Heart left ventricle (tissue), 13 donors: ENCODE measurements at regions not wholly inside any gene's neighbourhood (a gene's known extent, or its start where the extent isn't known, plus 50 kb on each side); places are given as distances from the start of the nearest gene placed in this dataset.

Experiments
- CTCF ChIP-seq, 12 donors: fragments of 200-600 bp; sonication (generic) in 4 of 12; IDR thresholded peaks; one replicate each; pipeline versions ENCODE4 v1.5.0 to v1.8.0; 2018 to 2022; ENCODE audit warnings: antibody characterized with exemption in 12 of 12, mild to moderate bottlenecking in 5 of 12
- POLR2A ChIP-seq, 2 donors: fragments of 450-650 bp; IDR thresholded peaks; one replicate each; pipeline ENCODE4 v1.6.1; 2017; ENCODE audit warnings: antibody characterized with exemption in 2 of 2, mild to moderate bottlenecking in 2 of 2, moderate library complexity in 2 of 2
- donor health status: ischemic (EF 13 %, LVEDD 7.1; RV severe dilation, severe dysfunction).
- donor health status: DM: no; HTN: yes; CAD: no.
- donor health status: DM: no; HTN: no; CAD: no.
- donor health status: ischemic (EF 25% LVEDD 6.9; RV normal size, moderate dysfunction).
- donor health status: ischemic (EF 25% LVEDD 5.7; RV mildly dilated, moderate dysfunction).
- donor health status: ischemic (EF 35%, LVEDD 5.7; RV mildly dilated, moderate dysfunction).
- donor health status: nonischemic (EF 11% LVEDD 7.7; RV severe dilation, severe dysfunction).
- donor health status: DM: yes; HTN: yes; CAD: no.
- donor health status: PGD.
- donor health status: ischemic (EF 29% LVEDD 5.4; RV normal size, mild dysfunction).
- donor health status: nonischemic (EF 23%, LVEDD 6.1; RV moderate dilation, normal function).

GRCh38 chr13:44198826-44199225 lies 174.8 kb upstream of the SERP2 start:
- TF ChIP-seq CTCF (IDR thresholded peaks at IDR 0.05) (no peak), POLR2A (IDR thresholded peaks at IDR 0.05) (no peak)
